Activated naive CD4-positive, alpha-beta T cell treated with anti-CD3 and anti-CD28 coated beads, Interleukin-2, amount 50 U/mL, for 16 hours (primary cell): ENCODE measurements at regions not wholly inside any gene's neighbourhood (a gene's known extent, or its start where the extent isn't known, plus 50 kb on each side); places are given as distances from the start of the nearest gene placed in this dataset.
"Not testable (repeated sequence)": the region's sequence is repeated elsewhere in the genome, so short reads cannot be mapped to it uniquely, and the experiment has no call there.

Experiments
- DNase-seq: peaks from one replicate; pipeline ENCODE4 v3.0.0-alpha.2; 2020

DNA sequence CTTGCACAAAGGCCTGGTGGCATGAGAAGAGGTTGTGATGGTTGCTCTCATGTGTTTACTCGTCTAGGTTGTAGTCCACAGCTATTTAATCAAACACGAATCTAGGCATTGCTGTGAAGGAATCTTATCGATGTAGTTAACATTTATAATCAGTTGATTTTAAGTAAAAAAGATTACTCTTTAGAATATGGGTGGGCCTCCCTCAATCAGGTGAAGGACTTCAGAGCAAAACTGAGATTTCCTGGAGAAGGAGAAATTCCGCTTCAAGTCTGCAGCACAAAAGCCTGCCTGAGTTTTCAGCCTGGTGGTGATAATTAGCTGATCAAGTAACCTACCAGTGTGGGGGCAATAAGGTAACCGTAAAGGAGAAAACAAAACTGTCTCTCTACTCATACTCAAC is 523.6 kb downstream of the GRIN2A start:
- DNase-seq, result no peak

DNA sequence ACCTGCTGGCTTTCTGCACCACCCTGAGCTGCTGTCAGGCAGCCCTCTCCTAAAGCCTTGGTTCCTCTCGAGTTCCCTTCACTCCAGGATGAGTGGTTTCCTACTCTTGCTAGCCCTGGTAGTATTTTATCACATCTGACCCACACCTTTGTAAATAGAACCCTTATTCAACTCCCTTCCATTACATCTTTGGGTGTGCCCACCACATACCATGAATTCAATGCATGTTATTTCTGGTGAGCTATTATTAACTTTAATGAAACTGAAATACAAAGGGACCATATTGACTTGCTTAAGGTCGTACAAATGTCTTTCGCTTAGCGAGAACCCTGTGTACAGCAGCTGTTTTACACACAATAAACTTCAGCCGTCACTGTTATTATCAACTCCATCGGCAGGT is 521.3 kb downstream of the GRIN2A start:
- no peak for DNase-seq

DNA sequence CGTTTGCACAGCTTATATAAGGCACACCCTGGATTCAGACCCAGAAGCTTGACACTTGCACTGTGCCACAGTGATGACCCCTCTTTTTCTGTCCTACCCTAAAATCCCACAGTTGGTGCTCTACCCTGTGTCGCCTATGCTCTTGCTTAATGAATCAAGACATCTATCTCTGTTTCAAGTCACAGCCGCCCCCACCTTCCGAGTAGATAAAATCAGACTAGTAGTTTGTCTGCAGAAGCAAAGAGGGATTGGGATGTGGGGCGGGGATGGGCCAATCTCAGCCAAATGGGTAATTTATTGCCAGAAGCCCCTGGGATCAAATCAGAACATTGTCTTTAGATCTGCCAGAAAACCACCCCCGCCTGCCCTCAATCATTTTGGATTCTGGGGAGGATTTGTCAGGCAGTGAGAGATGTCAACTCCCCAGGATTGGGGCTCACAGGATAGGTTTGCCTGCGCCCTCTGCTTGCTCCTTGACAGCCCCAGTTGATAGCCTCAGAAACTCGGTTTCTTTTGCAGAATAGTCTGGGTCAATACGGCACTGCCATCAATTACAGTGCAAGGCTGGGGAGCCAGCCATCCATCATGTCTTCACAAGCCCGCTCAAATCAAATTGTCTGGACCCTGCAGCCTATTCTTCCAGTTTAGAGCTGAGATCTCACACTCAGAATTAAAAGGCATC is 520.8 kb downstream of the GRIN2A start:
- DNase-seq, result no peak

DNA sequence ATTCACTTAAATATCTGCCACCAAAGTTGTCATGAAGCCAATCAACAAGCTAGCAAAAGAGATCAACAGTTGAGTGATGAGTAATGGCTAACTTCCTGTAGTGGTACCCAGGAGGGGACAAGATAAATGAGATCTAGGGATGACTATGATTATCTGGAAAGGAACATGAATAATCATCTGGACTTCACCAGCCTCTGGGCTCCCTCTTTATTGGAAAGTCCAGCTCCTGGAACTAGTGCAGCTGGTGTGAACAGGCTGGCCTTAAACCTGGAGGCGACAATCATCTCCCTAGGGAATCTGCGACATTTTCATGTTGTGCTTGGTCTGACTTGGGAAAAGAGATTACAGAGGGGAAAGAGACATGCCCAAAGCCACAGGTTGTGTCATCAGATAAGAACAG is 518.6 kb downstream of the GRIN2A start:
- no peak for DNase-seq

DNA sequence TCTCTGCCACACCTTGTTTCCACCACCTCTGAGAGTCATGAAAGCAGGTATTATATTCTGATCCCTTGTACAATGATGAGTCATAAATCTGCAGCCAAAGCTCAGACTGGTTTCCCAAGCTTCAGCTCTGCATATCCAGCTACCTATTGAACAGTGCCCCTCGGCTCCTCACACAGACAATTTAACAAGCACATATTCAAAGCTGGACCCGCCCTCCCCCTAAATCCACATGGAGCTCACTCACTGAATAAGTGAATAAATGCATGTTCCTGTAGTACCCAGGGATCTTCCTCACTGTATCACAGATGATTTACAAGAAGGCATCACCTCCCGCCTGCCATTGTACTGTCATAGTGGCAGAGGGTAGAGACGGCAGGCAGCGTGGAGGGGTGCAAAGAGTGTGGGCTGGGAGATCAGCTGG is 516.4 kb downstream of the GRIN2A start:
- no peak for DNase-seq

DNA sequence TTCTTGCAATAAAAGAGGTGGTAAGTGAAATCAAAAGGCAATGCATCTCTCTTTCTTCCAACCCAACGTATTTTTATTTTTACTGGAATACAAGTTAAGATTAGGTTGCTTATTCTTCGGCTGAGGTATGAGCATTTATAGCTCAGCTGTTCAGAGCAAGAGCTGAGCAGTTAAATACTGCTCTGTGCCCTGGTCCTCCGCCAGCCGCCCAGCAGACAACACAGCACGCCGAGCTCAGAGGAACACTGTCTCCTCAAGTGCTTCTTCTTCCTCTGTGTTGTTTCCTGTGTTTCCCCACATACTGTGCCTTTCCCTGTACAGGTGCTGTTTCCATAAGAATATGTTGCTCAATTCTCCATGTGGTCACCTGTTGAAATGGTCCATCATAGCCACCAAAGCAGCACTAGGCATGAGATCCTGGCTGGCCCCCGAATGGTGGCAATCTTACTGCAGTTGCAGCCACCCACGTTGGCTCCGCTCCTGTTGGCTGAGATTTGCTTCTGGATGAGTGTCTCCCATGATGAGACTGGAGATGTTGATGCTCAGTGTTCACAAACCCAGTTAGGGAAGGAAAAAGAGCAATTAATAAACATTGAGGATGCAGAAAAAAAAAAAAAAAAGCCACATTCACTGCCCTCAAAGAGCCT is 515.3 kb downstream of the GRIN2A start:
- no peak for DNase-seq

DNA sequence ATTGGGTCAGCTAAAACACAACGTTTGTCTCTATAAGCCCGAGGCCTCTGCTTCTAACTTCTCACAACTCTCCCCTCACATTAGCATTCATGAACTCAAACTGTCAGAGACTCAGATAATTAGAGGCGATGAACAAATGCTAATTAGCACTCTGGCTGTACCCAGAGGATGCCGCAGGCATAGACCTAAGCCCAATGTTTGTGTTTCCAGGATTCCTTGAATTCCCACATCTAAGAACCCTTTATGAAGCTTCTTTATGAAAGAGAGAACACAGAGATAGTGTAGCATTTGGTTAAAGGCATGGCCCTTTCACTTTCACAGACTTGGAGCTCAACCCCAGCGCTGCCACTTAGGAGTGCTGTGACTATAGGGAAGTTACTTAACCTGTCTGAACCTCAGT is 512.2 kb downstream of the GRIN2A start:
- DNase-seq, result no peak

DNA sequence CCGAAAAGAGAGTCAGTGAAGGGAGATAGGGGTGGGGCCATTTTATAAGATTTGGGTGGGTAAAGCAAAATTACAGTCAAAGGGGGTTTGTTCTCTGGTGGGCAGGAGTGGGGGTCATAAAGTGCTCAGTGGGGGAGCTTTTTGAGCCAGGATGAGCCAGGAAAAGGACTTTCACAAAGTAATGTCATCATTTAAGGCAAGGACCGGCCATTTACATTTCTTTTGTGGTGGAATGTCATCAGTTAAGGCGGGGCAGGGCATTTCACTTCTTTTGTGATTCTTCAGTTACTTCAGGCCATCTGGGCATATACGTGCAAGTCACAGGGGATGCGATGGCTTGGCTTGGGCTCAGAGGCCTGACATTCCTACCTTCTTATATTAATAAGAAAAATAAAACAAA is 511.6 kb downstream of the GRIN2A start:
- DNase-seq, result not testable (repeated sequence)

DNA sequence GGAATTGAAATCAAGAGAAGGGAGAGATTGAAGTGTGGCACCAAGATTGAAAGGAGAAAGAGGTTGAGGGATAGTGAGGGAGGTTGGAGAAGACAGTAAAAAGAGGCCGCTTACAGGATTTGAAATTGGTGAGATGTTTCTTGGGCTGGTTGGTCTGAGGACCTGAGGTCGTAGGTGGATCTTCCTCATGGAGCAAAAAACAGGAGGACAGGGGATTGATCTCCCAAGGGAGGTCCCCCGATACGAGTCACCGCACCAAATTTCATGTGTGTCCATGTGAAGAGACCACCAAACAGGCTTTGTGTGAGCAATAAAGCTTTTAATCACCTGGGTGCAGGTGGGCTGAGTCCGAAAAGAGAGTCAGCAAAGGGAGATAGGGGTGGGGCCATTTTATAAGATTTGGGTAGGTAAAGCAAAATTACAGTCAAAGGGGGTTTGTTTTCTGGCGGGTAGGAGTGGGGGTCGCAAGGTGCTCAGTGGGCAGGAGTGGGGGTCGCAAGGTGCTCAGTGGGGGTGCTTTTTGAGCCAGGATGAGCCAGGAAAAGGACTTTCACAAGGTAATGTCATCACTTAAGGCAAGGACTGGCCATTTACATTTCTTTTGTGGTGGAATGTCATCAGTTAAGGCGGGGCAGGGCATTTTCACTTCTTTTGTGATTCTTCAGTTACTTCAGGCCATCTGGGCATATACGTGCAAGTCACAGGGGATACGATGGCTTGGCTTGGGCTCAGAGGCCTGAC is 505.5 kb downstream of the GRIN2A start:
- not testable (repeated sequence) for DNase-seq

DNA sequence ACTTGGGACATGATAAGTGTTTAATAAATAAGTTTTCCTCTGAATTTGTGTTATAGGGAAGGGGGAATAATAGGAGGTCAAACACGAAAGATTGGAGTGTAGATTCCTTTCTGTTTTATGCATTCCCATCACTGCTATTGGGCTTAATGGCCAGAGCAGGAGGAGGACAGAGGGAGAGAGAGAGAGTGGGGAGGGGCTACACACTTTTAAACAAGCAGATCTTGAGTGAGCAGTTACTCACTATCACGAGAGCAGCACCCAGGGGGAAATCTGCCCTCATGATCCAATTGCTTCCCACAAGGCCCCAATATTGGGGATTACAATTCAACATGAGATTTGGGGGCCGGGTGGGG is 505.0 kb downstream of the GRIN2A start:
- no peak for DNase-seq

DNA sequence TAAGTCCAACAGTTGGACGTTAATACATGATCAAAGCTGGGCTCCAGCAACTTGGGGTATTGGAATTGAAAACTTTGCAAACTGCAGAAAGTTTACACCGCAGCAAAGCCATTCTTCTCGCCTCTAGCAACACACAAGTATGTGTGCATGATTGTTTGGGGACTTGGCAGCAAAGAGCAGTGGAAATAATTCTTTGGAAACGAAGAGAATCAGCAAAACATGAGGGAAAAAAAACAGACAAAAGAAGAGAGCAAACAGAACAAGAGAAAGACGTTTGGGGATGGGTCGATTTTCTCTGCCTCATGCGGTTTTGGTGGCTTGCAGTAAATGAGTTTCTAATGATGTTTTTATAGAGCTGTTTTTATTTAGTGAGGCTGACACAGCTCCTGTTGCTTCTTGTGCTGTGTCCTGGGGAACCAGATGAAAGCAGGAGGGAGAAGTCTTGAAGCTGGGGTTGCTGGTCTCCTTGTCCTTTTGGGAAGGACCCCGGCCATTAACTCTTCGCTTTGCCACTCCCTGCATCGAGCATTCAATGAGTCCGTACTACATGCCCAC is 502.9 kb downstream of the GRIN2A start:
- DNase-seq, result no peak

DNA sequence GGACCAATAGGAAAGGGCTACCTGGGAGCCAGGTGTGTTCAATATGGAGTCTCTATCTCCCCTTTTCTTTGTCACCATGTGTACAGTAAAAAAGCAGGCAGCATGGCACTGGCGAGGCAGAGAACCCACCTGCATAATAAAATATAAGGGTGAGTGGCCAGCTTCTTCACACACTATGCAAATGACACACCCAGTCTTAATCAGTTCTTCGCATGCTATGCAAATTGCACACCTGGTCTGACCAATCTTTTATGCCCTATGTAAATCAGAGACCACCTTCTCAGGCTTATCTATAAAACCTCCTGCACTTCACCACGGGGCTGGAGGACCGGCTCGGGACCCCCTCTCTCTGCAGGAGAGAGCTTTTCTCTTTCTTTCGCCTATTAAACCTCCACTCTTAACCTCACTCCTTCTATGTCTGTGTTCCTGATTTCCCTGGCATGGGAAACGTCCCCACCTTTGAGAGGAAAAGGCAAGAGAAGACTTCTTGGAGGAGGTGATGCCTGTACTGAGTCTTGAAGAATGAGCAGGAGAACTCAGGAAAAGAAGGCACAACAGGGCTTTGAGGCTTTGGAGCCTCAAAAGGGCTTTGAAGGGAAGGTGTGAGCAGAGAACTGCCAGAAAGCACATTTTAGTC is 502.1 kb downstream of the GRIN2A start:
- no peak for DNase-seq

DNA sequence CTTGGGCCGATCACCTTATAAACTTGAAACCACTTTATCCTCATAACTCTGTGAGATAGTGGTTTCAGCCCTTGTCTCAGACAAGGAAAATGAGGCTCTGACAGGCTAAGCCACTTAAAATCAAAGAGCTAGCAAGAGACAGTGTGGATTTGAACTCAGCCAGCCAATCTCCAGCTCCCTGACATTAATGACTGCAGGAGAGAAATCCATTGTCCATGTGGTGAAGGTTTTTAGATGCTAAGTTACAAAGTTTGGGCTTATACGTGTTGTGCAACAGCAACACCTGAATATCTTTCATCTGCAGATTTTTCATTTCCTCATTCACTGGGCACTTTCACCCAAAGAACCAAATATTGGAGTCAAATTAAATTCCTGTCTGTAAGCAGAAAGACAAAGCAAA is 501.3 kb downstream of the GRIN2A start:
- no peak for DNase-seq

DNA sequence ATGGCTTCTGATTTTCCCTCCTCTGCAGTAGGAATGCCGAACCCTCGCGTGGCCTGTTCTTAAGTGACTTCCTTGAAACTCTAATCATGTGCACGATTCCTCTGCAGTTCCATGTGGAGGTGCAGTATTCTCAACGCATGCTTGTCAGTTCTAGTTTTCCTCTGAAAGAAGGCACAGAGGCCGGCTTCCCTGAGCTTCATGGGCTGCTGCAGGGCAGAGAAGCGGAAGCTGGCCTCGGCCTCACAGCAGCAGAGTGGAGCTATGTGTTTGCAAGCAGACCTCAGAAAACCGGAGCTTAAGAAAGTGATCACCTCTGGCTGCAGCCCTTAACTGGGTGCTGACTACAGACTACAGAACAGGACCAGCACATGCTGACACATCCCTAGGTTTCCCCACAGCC is 500.7 kb downstream of the GRIN2A start:
- no peak for DNase-seq

DNA sequence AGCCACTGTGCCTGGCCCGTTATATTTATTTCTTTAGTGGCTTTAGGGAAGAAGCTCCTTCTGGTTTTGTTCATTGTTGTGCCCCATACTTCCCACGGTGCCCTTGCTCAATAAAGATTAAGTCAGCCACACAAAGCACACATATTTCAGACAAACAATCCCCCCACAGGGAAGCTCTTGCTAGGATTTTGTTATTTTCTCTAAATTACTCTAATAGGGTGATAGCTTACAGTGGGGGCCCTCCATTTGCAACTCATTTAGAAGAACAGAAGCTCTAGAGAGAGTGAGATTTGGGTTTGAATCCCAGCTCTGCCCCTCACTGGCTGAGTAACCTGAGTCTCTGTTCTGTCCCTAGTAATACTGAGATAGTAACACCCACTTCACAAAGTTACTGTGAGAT is 499.9 kb downstream of the GRIN2A start:
- DNase-seq, result no peak

DNA sequence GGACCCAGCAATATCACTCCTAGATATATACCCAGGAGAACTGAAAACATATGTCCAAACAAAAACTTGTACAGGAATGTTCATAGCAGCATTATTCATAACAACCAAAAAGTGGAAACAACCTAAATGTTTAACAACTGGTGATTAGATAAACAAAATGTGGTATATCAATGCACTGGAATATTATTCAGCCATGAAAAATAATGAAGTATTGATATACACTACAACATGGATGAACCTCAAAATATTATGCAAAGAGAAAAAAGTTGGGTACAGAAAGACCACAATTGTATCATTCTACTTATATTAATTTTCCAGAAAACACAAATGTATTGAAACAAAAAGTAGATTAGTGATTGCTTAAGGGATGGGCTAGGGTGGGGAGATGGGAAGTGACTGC is 498.6 kb downstream of the GRIN2A start:
- DNase-seq, result no peak

DNA sequence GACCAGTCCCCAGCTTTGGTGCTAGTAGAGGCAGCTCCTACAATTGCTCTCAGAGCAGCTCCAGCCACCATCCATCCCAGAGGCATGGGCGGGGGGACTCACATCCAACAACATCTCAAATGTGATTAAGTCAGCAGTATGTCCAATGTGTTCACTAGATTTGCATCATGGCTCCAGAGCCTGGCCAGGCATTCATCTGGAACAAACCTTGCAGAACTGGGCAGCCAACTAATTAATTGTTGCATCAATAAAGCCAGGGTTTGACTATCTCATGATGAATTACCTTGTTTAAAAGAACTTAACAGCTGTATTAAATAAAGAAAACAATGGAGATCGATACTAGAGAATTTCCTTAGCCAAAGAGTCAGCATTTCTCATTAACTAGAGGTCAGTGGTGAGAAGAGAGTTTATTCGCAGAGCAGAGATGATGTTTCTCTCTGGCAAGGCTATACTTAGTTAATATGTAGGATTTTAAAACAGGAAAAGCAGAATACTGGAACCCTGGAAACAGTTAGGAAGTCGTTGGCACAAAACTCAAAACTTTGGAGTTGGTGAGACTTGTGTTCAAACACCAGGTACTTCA is 494.4 kb downstream of the GRIN2A start:
- no peak for DNase-seq

DNA sequence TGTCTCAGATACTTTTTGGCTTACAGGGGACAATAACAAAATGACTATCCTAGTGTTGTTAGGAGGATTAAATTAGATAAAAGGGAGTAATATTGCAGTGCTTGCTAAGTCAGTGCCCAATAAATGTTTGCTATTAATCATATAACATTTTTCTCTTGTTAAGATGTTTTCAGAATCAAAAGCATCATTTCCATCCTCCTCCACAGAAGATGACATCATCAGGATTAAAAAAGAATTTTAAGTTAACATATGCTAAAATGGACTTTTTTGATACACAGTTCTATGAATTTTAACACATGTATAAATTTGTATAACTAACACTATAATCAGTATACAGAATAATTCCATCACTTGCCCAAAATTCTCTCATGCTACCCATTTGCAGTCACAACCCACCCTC is 492.6 kb downstream of the GRIN2A start:
- DNase-seq, result no peak

DNA sequence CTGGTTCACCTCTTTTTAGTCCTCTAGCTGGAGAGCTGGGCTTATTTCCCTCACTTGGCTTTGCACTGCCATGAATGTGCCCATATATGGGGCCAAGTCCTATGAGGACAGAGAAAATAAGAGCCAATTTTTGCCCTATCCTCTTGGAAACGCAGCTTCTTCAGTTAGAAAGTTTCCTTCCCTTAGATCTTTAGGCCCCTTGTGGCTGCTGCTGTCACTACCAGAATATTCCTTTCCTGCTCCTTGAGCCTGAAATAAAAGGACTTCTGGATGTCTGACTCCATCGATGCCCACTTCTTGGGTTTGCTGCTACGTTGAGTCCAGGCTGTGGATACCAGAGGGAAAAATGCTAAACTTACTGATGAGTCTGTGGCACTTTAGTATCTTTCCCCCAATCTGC is 487.1 kb downstream of the GRIN2A start:
- no peak for DNase-seq
